ENCODE measurements at regions not wholly inside any gene's neighbourhood (a gene's known extent, or its start where the extent isn't known, plus 50 kb on each side); places are given as distances from the start of the nearest gene placed in this dataset.

DNA sequence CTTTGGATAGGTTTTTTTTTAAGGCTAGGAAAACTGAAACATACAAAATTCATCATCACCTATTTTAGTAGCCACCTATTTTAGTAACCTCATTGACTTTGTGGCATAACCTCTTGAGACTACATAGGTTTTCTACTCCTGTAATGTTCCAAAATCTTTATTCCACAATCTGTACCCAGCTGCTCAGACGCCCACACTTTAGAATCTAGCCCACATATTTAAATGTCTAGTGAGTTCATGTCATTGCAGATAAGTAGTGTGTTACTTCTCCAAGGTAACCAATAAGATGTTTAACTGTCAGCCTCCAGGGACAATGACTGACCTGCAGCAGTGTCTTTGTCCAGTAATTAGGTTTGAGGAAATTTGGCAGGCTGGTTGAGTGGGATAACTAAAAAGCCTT is 330.2 kb downstream of the MZT1 start:
- Histone ChIP-seq H3K27ac (ENCODE audit: low read depth, low read length) (no peak overlapping the region), H3K27me3 (ENCODE audit: control insufficient read depth in 1 of 2, insufficient read depth in 2 of 2, low read length in 2 of 2) (no peaks in the 10 kb centered on the region)

DNA sequence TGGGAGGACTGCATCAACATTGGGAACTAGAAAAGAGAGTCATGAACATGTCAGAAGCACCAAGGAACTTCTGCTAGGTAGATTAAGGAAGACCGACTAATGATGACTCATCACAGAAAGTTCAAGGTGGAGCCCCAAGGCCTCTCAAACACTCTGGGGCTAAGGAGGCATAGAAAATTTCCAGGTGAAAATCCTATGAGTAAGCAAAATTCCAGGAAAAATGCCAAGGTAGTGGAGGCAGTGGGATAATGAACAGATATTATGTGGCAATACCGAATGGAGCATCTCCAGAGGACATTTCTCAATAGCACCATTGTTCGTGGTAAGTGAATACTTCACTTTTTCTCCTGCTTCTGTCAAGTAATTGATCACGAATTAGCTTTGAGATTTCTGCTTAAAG is 336.5 kb downstream of the MZT1 start:
- Histone ChIP-seq H3K4me1 (ENCODE audit: control insufficient read depth in 1 of 2, insufficient read depth in 2 of 2, low read length in 2 of 2) (no peaks in the 10 kb centered on the region), H3K27ac (ENCODE audit: low read depth, low read length) (no peak overlapping the region), H3K27me3 (ENCODE audit: control insufficient read depth in 1 of 2, insufficient read depth in 2 of 2, low read length in 2 of 2) (no peaks in the 10 kb centered on the region), H3K9me3 (ENCODE audit: control insufficient read depth in 1 of 2, low read length in 2 of 2) (no peaks in the 10 kb centered on the region), H3K9ac (ENCODE audit: low read depth in 1 of 2, low read length in 2 of 2) (no peak overlapping the region), H3K36me3 (ENCODE audit: control insufficient read depth in 1 of 2, insufficient read depth in 2 of 2, low read length in 2 of 2) (no peaks in the 10 kb centered on the region), H3K4me3 (ENCODE audit: low read depth in 1 of 2, low read length in 2 of 2) (no peak overlapping the region)

More for the DNA sequence above, 330.2 kb downstream of the MZT1 start:
- Histone ChIP-seq H3K4me3 (ENCODE audit: low read depth in 1 of 2, low read length in 2 of 2) (no peak overlapping the region), H3K4me1 (ENCODE audit: control insufficient read depth in 1 of 2, insufficient read depth in 2 of 2, low read length in 2 of 2) (no peaks in the 10 kb centered on the region), H3K9me3 (ENCODE audit: control insufficient read depth in 1 of 2, low read length in 2 of 2) (no peaks in the 10 kb centered on the region), H3K36me3 (ENCODE audit: control insufficient read depth in 1 of 2, insufficient read depth in 2 of 2, low read length in 2 of 2) (no peaks in the 10 kb centered on the region), H3K9ac (ENCODE audit: low read depth in 1 of 2, low read length in 2 of 2) (no peak overlapping the region)

DNA sequence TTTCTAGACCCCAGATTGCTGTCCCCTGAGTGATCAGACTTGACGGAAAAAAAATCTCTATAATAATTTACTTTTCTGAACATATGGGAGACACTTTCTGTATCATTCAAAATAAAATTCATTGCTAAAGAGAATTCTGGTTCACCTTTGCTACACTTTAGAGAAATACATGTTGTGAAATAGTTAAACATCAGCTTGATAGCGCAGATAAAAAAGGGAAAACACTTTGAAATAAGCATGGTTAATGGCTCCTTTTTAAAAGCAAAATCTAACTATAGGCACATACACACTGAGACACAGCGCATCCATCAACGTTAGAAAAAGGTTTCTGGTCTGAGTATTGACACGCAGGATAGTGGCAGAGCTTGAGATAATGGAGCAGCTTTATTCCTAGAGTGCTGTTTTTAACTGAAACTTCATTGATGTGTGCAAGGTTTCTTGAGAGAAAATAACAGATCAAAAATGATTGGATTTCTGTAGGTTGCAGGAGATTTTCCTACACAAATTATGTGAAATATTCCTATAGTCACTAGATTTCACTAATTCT is 341.2 kb downstream of the MZT1 start:
- Histone ChIP-seq H3K9me3 (ENCODE audit: control insufficient read depth in 1 of 2, low read length in 2 of 2) (no peaks in the 10 kb centered on the region), H3K9ac (ENCODE audit: low read depth in 1 of 2, low read length in 2 of 2) (no peak overlapping the region)

DNA sequence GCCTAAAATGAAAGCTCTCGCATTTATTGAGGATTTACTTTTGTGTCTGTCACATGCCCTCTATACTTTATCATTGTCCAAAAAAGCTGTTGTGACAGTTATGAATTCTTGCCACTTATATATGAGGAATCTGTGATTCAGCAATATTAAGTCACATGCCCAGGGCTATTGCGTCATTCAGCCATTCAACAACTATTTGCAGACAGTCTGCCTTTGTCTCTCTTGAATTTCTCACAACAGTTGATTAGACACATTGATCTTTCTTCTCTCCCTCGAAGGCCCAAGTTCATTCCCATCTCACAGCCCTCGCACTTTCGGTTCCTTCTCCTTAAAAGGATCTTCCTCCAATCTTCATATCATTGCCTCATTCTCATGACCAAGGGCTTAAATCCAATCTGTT is 342.6 kb downstream of the MZT1 start:
- no peak overlapping the region for H3K9ac ChIP-seq (ENCODE audit: low read depth in 1 of 2, low read length in 2 of 2)
- H3K4me3 ChIP-seq (ENCODE audit: low read depth in 1 of 2, low read length in 2 of 2) = no peak overlapping the region
- no peaks in the 10 kb centered on the region for H3K36me3 ChIP-seq (ENCODE audit: control insufficient read depth in 1 of 2, insufficient read depth in 2 of 2, low read length in 2 of 2)
- no peaks in the 10 kb centered on the region for H3K27me3 ChIP-seq (ENCODE audit: control insufficient read depth in 1 of 2, insufficient read depth in 2 of 2, low read length in 2 of 2)
- H3K27ac ChIP-seq (ENCODE audit: low read depth, low read length) = no peak overlapping the region
- H3K4me1 ChIP-seq (ENCODE audit: control insufficient read depth in 1 of 2, insufficient read depth in 2 of 2, low read length in 2 of 2) = no peaks in the 10 kb centered on the region
- no peaks in the 10 kb centered on the region for H3K9me3 ChIP-seq (ENCODE audit: control insufficient read depth in 1 of 2, low read length in 2 of 2)

More for the DNA sequence above, 341.2 kb downstream of the MZT1 start:
- Histone ChIP-seq H3K27me3 (ENCODE audit: control insufficient read depth in 1 of 2, insufficient read depth in 2 of 2, low read length in 2 of 2) (no peaks in the 10 kb centered on the region), H3K4me1 (ENCODE audit: control insufficient read depth in 1 of 2, insufficient read depth in 2 of 2, low read length in 2 of 2) (no peaks in the 10 kb centered on the region), H3K27ac (ENCODE audit: low read depth, low read length) (no peak overlapping the region), H3K4me3 (ENCODE audit: low read depth in 1 of 2, low read length in 2 of 2) (no peak overlapping the region), H3K36me3 (ENCODE audit: control insufficient read depth in 1 of 2, insufficient read depth in 2 of 2, low read length in 2 of 2) (no peaks in the 10 kb centered on the region)

GRCh38 chr13:72384186-72384823 is 343.1 kb downstream of the MZT1 start:
- no peak overlapping the region for H3K9ac ChIP-seq (ENCODE audit: low read depth in 1 of 2, low read length in 2 of 2)
- H3K4me1 ChIP-seq (ENCODE audit: control insufficient read depth in 1 of 2, insufficient read depth in 2 of 2, low read length in 2 of 2) = no peaks in the 10 kb centered on the region
- no peak overlapping the region for H3K27ac ChIP-seq (ENCODE audit: low read depth, low read length)
- H3K36me3 ChIP-seq (ENCODE audit: control insufficient read depth in 1 of 2, insufficient read depth in 2 of 2, low read length in 2 of 2) = no peaks in the 10 kb centered on the region
- H3K9me3 ChIP-seq (ENCODE audit: control insufficient read depth in 1 of 2, low read length in 2 of 2) = no peaks in the 10 kb centered on the region
- no peak overlapping the region for H3K4me3 ChIP-seq (ENCODE audit: low read depth in 1 of 2, low read length in 2 of 2)
- no peaks in the 10 kb centered on the region for H3K27me3 ChIP-seq (ENCODE audit: control insufficient read depth in 1 of 2, insufficient read depth in 2 of 2, low read length in 2 of 2)

GRCh38 chr13:72383646-72384045 is 343.8 kb downstream of the MZT1 start:
- Histone ChIP-seq H3K27ac (ENCODE audit: low read depth, low read length) (no peak overlapping the region), H3K4me1 (ENCODE audit: control insufficient read depth in 1 of 2, insufficient read depth in 2 of 2, low read length in 2 of 2) (no peaks in the 10 kb centered on the region)

GRCh38 chr13:72379581-72379980 is 347.8 kb downstream of the MZT1 start:
- Histone ChIP-seq H3K27me3 (ENCODE audit: control insufficient read depth in 1 of 2, insufficient read depth in 2 of 2, low read length in 2 of 2) (no peaks in the 10 kb centered on the region), H3K4me3 (ENCODE audit: low read depth in 1 of 2, low read length in 2 of 2) (no peak overlapping the region), H3K4me1 (ENCODE audit: control insufficient read depth in 1 of 2, insufficient read depth in 2 of 2, low read length in 2 of 2) (no peaks in the 10 kb centered on the region), H3K9me3 (ENCODE audit: control insufficient read depth in 1 of 2, low read length in 2 of 2) (no peaks in the 10 kb centered on the region), H3K27ac (ENCODE audit: low read depth, low read length) (no peak overlapping the region), H3K36me3 (ENCODE audit: control insufficient read depth in 1 of 2, insufficient read depth in 2 of 2, low read length in 2 of 2) (no peaks in the 10 kb centered on the region), H3K9ac (ENCODE audit: low read depth in 1 of 2, low read length in 2 of 2) (no peak overlapping the region)

More at GRCh38 chr13:72383646-72384045, 343.8 kb downstream of the MZT1 start:
- Histone ChIP-seq H3K27me3 (ENCODE audit: control insufficient read depth in 1 of 2, insufficient read depth in 2 of 2, low read length in 2 of 2) (no peaks in the 10 kb centered on the region), H3K36me3 (ENCODE audit: control insufficient read depth in 1 of 2, insufficient read depth in 2 of 2, low read length in 2 of 2) (no peaks in the 10 kb centered on the region), H3K4me3 (ENCODE audit: low read depth in 1 of 2, low read length in 2 of 2) (no peak overlapping the region), H3K9ac (ENCODE audit: low read depth in 1 of 2, low read length in 2 of 2) (no peak overlapping the region), H3K9me3 (ENCODE audit: control insufficient read depth in 1 of 2, low read length in 2 of 2) (no peaks in the 10 kb centered on the region)

DNA sequence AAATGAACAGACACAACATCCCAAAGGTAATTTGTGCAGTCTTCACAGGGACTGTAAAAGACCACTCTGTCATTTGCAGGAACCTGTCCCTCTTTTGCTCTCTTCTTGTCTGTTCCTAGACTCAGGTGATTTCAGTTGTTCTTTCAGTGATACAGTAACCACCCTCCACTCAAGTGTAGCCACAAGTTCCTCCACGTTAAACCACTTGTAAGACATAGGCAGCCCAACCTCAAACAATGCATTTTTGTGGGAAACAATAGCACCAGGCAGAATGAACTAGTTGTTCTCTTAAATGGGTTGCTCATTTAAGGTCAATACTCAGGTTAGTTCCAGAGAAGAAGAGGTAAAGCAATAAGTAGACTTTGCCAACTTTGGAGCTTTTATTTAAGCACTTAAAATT is 359.4 kb downstream of the MZT1 start:
- no peak overlapping the region for H3K4me3 ChIP-seq (ENCODE audit: low read depth in 1 of 2, low read length in 2 of 2)
- no peaks in the 10 kb centered on the region for H3K9me3 ChIP-seq (ENCODE audit: control insufficient read depth in 1 of 2, low read length in 2 of 2)
- no peaks in the 10 kb centered on the region for H3K4me1 ChIP-seq (ENCODE audit: control insufficient read depth in 1 of 2, insufficient read depth in 2 of 2, low read length in 2 of 2)
- H3K9ac ChIP-seq (ENCODE audit: low read depth in 1 of 2, low read length in 2 of 2) = no peak overlapping the region
- no peaks in the 10 kb centered on the region for H3K27me3 ChIP-seq (ENCODE audit: control insufficient read depth in 1 of 2, insufficient read depth in 2 of 2, low read length in 2 of 2)
- no peaks in the 10 kb centered on the region for H3K36me3 ChIP-seq (ENCODE audit: control insufficient read depth in 1 of 2, insufficient read depth in 2 of 2, low read length in 2 of 2)
- H3K27ac ChIP-seq (ENCODE audit: low read depth, low read length) = no peak overlapping the region

DNA sequence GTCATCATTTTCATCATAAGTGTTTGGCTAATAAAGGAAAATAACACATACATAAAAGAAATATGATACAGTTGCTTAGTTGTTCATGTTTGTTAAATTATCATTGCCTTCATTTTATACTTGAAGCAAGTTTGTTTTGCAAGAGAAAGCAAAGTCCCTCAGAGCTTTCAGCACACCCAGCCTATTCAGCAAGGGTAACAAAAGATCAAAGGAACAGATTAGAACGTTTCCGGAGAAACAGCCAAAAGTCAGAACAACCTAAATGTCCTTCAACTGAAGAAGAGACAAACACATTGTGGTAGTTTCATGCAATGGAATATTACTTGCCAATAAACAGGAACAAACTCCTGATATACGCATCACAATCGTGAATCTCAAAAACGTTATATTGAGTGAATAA is 380.7 kb downstream of the MZT1 start:
- Histone ChIP-seq H3K4me3 (ENCODE audit: low read depth in 1 of 2, low read length in 2 of 2) (no peak overlapping the region), H3K9me3 (ENCODE audit: control insufficient read depth in 1 of 2, low read length in 2 of 2) (no peaks in the 10 kb centered on the region), H3K27ac (ENCODE audit: low read depth, low read length) (no peak overlapping the region), H3K9ac (ENCODE audit: low read depth in 1 of 2, low read length in 2 of 2) (no peak overlapping the region), H3K36me3 (ENCODE audit: control insufficient read depth in 1 of 2, insufficient read depth in 2 of 2, low read length in 2 of 2) (no peaks in the 10 kb centered on the region), H3K27me3 (ENCODE audit: control insufficient read depth in 1 of 2, insufficient read depth in 2 of 2, low read length in 2 of 2) (no peaks in the 10 kb centered on the region), H3K4me1 (ENCODE audit: control insufficient read depth in 1 of 2, insufficient read depth in 2 of 2, low read length in 2 of 2) (no peaks in the 10 kb centered on the region)

GRCh38 chr13:72342364-72342763 is 385.1 kb downstream of the MZT1 start:
- Histone ChIP-seq H3K4me1 (ENCODE audit: control insufficient read depth in 1 of 2, insufficient read depth in 2 of 2, low read length in 2 of 2) (no peaks in the 10 kb centered on the region), H3K4me3 (ENCODE audit: low read depth in 1 of 2, low read length in 2 of 2) (no peak overlapping the region), H3K9ac (ENCODE audit: low read depth in 1 of 2, low read length in 2 of 2) (no peak overlapping the region), H3K27me3 (ENCODE audit: control insufficient read depth in 1 of 2, insufficient read depth in 2 of 2, low read length in 2 of 2) (no peaks in the 10 kb centered on the region), H3K27ac (ENCODE audit: low read depth, low read length) (no peak overlapping the region), H3K9me3 (ENCODE audit: control insufficient read depth in 1 of 2, low read length in 2 of 2) (no peaks in the 10 kb centered on the region), H3K36me3 (ENCODE audit: control insufficient read depth in 1 of 2, insufficient read depth in 2 of 2, low read length in 2 of 2) (no peaks in the 10 kb centered on the region)

Data from duodenal mucosa (tissue), 2 donors.